Loucy (cell line): ENCODE measurements at regions not wholly inside any gene's neighbourhood (a gene's known extent, or its start where the extent isn't known, plus 50 kb on each side); places are given as distances from the start of the nearest gene placed in this dataset.

Source experiments
- H2AFZ ChIP-seq: fragments of 200-600 bp; sonication (generic); 2 replicates; pipeline ENCODE4 v1.6.0; 2016; ENCODE audit warnings: antibody characterized with exemption, mild to moderate bottlenecking, low read length, moderate library complexity
- H3F3A ChIP-seq: fragments of 200-600 bp; 2 replicates; pipeline ENCODE4 v1.6.0; 2016; ENCODE audit warnings: antibody characterized with exemption, low read depth, mild to moderate bottlenecking
- H3K27me3 ChIP-seq: fragments of 200-600 bp; sonication (generic); 2 replicates; pipeline ENCODE4 v1.6.1; 2014; ENCODE audit warnings: low read length, mild to moderate bottlenecking; ENCODE audit not compliant: insufficient read depth, poor library complexity, severe bottlenecking
- H3K36me3 ChIP-seq: fragments of 200-600 bp; sonication (generic); 2 replicates; pipeline ENCODE4 v1.6.1; 2016; ENCODE audit warnings: low read length; ENCODE audit not compliant: insufficient read depth
- H3K4me1 ChIP-seq: fragments of 200-600 bp; sonication (generic); 2 replicates; pipeline ENCODE4 v1.5.1; 2014; ENCODE audit warnings: low read length, mild to moderate bottlenecking; ENCODE audit not compliant: insufficient read depth, poor library complexity, severe bottlenecking
- H3K4me2 ChIP-seq: fragments of 200-600 bp; sonication (generic); 2 replicates; pipeline ENCODE4 v1.6.0; 2014; ENCODE audit warnings: antibody characterized with exemption, low read length, low read depth, mild to moderate bottlenecking; ENCODE audit not compliant: poor library complexity, severe bottlenecking
- H3K4me3 ChIP-seq: fragments of 200-600 bp; sonication (generic); 2 replicates; pipeline ENCODE4 v1.5.1; 2014; ENCODE audit warnings: low read length, mild to moderate bottlenecking, mixed read lengths; ENCODE audit not compliant: poor library complexity, severe bottlenecking
- H3K79me2 ChIP-seq: fragments of 200-600 bp; sonication (generic); 2 replicates; pipeline ENCODE4 v1.6.1; 2014; ENCODE audit warnings: low read length; ENCODE audit not compliant: insufficient read depth
- H3K9ac ChIP-seq: fragments of 200-600 bp; sonication (generic); 2 replicates; pipeline ENCODE4 v1.6.0; 2014; ENCODE audit warnings: mild to moderate bottlenecking, low read depth, low read length, moderate library complexity; ENCODE audit not compliant: poor library complexity, severe bottlenecking
- H3K9me2 ChIP-seq: fragments of 200-600 bp; sonication (generic); replicated peaks from 2 replicates; pipeline ENCODE4 v1.6.1; 2016; ENCODE audit warnings: low read depth, low read length, mixed read lengths
- H3K9me3 ChIP-seq: fragments of 200-600 bp; sonication (generic); 2 replicates; pipeline ENCODE4 v1.6.1; 2014; ENCODE audit warnings: mild to moderate bottlenecking, antibody characterized with exemption, low read length, low read depth; ENCODE audit not compliant: insufficient read depth
- H4K20me1 ChIP-seq: fragments of 200-600 bp; sonication (generic); 2 replicates; pipeline ENCODE4 v1.6.0; 2014; ENCODE audit warnings: antibody characterized with exemption, low read length, mild to moderate bottlenecking; ENCODE audit not compliant: insufficient read depth, poor library complexity, severe bottlenecking
- CTCF ChIP-seq: fragments of 200-600 bp; sonication (generic); conservative IDR thresholded peaks from 2 replicates; pipeline ENCODE4 v1.5.1; 2014; ENCODE audit warnings: mild to moderate bottlenecking, antibody characterized with exemption, low read length
- EZH2phosphoT487 ChIP-seq: fragments of 200-600 bp; IDR thresholded peaks from 2 replicates; pipeline ENCODE4 v1.6.1; 2018; ENCODE audit warnings: antibody characterized with exemption, mild to moderate bottlenecking, moderate library complexity, borderline replicate concordance

- Histone ChIP-seq H3K4me1 (no peaks in the 10 kb centered on the region), H3K9me3 (no peaks in the 10 kb centered on the region), H3K9ac (no peak overlapping the region), H3K4me2 (no peak overlapping the region), H3K9me2 (no peaks in the 10 kb centered on the region), H3K27me3 (no peaks in the 10 kb centered on the region), H3K36me3 (no peaks in the 10 kb centered on the region), H3K79me2 (no peaks in the 10 kb centered on the region), H3F3A (no peaks in the 10 kb centered on the region), H4K20me1 (no peaks in the 10 kb centered on the region), H2AFZ (no peak overlapping the region), H3K4me3 (no peak overlapping the region)
- no peak for TF ChIP-seq CTCF
- no peak for TF ChIP-seq EZH2phosphoT487
These were observed 140.0 kb upstream of the TPK1 start for GRCh38 chr7:144975882-144976281.

GRCh38 chr7:144969787-144970186, 133.9 kb upstream of the TPK1 start:
- Histone ChIP-seq H3F3A (no peaks in the 10 kb centered on the region), H3K4me3 (no peak overlapping the region), H3K4me1 (no peaks in the 10 kb centered on the region), H3K27me3 (no peaks in the 10 kb centered on the region), H3K36me3 (no peaks in the 10 kb centered on the region), H4K20me1 (no peaks in the 10 kb centered on the region), H3K4me2 (no peak overlapping the region), H3K79me2 (no peaks in the 10 kb centered on the region), H3K9ac (no peak overlapping the region), H2AFZ (no peak overlapping the region), H3K9me2 (no peaks in the 10 kb centered on the region), H3K9me3 (no peaks in the 10 kb centered on the region)
- TF ChIP-seq EZH2phosphoT487 (no peak), CTCF (no peak)

- H3K4me2 ChIP-seq, result no peak overlapping the region
- no peaks in the 10 kb centered on the region for H4K20me1 ChIP-seq
- H2AFZ ChIP-seq, result no peak overlapping the region
- TF ChIP-seq EZH2phosphoT487 (no peak), CTCF (no peak)
- H3K36me3 ChIP-seq, result no peaks in the 10 kb centered on the region
- H3K9me2 ChIP-seq, result no peaks in the 10 kb centered on the region
- H3K27me3 ChIP-seq, result no peaks in the 10 kb centered on the region
- H3K9ac ChIP-seq, result no peak overlapping the region
- H3K9me3 ChIP-seq, result no peaks in the 10 kb centered on the region
- no peaks in the 10 kb centered on the region for H3K79me2 ChIP-seq
- no peaks in the 10 kb centered on the region for H3F3A ChIP-seq
- no peaks in the 10 kb centered on the region for H3K4me1 ChIP-seq
- no peak overlapping the region for H3K4me3 ChIP-seq
These were observed 124.9 kb upstream of the TPK1 start for GRCh38 chr7:144960763-144961162.
